Suprapubic skin (tissue), 4 donors: ENCODE measurements at regions not wholly inside any gene's neighbourhood (a gene's known extent, or its start where the extent isn't known, plus 50 kb on each side); places are given as distances from the start of the nearest gene placed in this dataset.

Experiments
- DNase-seq, 2 donors: peaks; one replicate each; pipeline ENCODE4 v3.0.0-alpha.2; 2019; ENCODE audit warnings: low spot score in 2 of 2
- H3K27ac ChIP-seq: fragments of 200-600 bp; sonication (generic); one replicate; pipeline ENCODE4 v1.5.1; 2019
- H3K27me3 ChIP-seq: fragments of 200-600 bp; sonication (generic); one replicate; pipeline ENCODE4 v1.5.1; 2019
- H3K36me3 ChIP-seq: fragments of 200-600 bp; sonication (generic); one replicate; pipeline ENCODE4 v1.5.1; 2019
- H3K4me1 ChIP-seq: fragments of 200-600 bp; sonication (generic); one replicate; pipeline ENCODE4 v1.5.1; 2019
- H3K4me3 ChIP-seq: fragments of 200-600 bp; sonication (generic); one replicate; pipeline ENCODE4 v1.5.1; 2019; ENCODE audit warnings: mild to moderate bottlenecking
- H3K9me3 ChIP-seq: fragments of 200-600 bp; sonication (generic); one replicate; pipeline ENCODE4 v1.5.1; 2019
- EP300 ChIP-seq: sonication (generic); formaldehyde crosslinking; IDR thresholded peaks from one replicate; pipeline ENCODE4 v1.6.1; 2017; ENCODE audit warnings: antibody characterized with exemption
- POLR2A ChIP-seq, 2 donors: fragments of 450-650 bp; IDR thresholded peaks; one replicate each; pipeline ENCODE4 v1.6.1; 2017; ENCODE audit warnings: antibody characterized with exemption in 2 of 2, mild to moderate bottlenecking in 2 of 2, moderate library complexity in 2 of 2
- POLR2AphosphoS5 ChIP-seq, 3 donors: sonication (generic); formaldehyde crosslinking; IDR thresholded peaks; one replicate each; pipeline ENCODE4 v1.6.1; 2017; ENCODE audit warnings: antibody characterized with exemption in 3 of 3
- WGBS: methylation state at CpG from one replicate; pipeline ENCODE4 v1.1.5; 2018; 5-methylcytosine and 5-hydroxymethylcytosine counted together
- TF ChIP-seq, protein P1 (sequence below), 2 donors: fragments of 200-600 bp in 1 of 2; fragments of 450-650 bp in 1 of 2; sonication (generic) in 1 of 2; IDR thresholded peaks; one replicate each; pipeline ENCODE4 v1.5.1; 2016 to 2019; ENCODE audit warnings: antibody characterized with exemption in 2 of 2, mild to moderate bottlenecking in 1 of 2, moderate library complexity in 1 of 2

DNA sequence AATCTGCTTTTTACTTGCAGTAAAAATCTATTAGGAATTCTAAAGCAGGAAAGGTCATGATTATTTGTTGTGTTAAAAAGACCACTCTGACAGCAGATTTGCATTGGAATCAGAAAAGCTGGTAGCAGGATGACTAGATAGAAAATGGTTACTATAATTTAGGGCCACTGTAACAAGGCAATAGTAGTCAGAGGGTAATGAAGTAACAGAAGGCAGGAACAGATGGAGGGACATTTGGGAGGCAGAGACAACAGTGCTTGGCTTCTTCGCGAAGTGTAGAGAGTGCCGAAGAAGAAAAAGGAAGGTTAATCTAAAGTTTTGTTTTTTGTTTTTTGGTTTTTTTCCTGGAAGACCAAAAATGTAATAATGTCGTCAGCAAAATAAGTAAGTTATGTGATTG, 129.8 kb upstream of the SLC5A12 start:
- Histone ChIP-seq H3K36me3 (no peaks in the 10 kb centered on the region), H3K27me3 (no peaks in the 10 kb centered on the region), H3K9me3 (no peaks in the 10 kb centered on the region), H3K4me3 (no peak overlapping the region), H3K27ac (no peak overlapping the region), H3K4me1 (peaks cover 25% of the 10 kb centered on the region)
- no peak for TF ChIP-seq POLR2A (IDR thresholded peaks at IDR 0.05)
- TF ChIP-seq, protein P1, sequence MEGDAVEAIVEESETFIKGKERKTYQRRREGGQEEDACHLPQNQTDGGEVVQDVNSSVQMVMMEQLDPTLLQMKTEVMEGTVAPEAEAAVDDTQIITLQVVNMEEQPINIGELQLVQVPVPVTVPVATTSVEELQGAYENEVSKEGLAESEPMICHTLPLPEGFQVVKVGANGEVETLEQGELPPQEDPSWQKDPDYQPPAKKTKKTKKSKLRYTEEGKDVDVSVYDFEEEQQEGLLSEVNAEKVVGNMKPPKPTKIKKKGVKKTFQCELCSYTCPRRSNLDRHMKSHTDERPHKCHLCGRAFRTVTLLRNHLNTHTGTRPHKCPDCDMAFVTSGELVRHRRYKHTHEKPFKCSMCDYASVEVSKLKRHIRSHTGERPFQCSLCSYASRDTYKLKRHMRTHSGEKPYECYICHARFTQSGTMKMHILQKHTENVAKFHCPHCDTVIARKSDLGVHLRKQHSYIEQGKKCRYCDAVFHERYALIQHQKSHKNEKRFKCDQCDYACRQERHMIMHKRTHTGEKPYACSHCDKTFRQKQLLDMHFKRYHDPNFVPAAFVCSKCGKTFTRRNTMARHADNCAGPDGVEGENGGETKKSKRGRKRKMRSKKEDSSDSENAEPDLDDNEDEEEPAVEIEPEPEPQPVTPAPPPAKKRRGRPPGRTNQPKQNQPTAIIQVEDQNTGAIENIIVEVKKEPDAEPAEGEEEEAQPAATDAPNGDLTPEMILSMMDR (IDR thresholded peaks at IDR 0.05) = no peak
- no peak for TF ChIP-seq EP300
- TF ChIP-seq POLR2AphosphoS5 (IDR thresholded peaks at IDR 0.05) = no peak
- DNase-seq = no peak
- 94% methylated on average over 4 of the region's 4 CpGs for WGBS

DNA sequence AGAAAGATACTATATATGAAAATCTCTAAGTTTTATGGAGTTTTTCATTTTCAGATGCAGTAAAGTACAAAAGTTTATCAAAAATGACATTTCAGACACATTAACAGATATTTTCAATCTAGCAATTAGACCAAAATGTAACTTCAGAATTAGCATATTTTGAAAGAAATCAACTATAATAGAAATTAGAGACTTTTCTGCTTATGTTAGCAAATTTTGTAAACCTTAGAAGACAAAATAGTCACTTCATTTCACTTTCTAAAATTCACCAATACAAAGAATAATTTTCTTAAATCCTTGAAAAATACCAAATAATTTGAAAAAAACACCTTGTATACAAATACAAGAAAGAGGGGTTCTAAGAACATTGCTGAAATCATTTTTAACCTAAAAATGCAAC, 135.8 kb upstream of the FIBIN start:
- Histone ChIP-seq H3K27ac (no peak overlapping the region), H3K27me3 (no peaks in the 10 kb centered on the region), H3K36me3 (no peaks in the 10 kb centered on the region), H3K4me3 (no peak overlapping the region), H3K9me3 (no peaks in the 10 kb centered on the region), H3K4me1 (no peaks in the 10 kb centered on the region)
- DNase-seq = no peak
- TF ChIP-seq POLR2A (IDR thresholded peaks at IDR 0.05) = no peak
- TF ChIP-seq POLR2AphosphoS5 (IDR thresholded peaks at IDR 0.05) = no peak

DNA sequence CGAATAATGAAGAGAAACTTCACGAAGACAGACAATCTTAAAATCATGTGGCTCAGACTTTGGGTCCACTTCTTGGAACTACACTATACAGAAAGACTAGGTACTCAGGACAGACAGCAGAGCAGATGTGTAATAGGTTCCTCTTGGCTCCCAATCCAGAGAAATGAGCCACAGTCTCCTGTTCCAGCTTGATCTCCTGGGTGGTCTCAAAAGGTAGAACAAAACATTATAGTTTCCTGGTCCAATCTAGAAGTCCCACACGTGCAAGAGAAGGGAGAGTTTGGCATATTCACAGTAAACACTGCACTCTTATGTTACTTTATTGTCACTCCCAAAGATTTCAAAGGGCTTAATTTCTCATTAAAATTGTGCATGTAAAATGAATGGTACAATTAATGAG, 134.5 kb upstream of the FIBIN start:
- 77% methylated on average over 3 of the region's 3 CpGs for WGBS

DNA sequence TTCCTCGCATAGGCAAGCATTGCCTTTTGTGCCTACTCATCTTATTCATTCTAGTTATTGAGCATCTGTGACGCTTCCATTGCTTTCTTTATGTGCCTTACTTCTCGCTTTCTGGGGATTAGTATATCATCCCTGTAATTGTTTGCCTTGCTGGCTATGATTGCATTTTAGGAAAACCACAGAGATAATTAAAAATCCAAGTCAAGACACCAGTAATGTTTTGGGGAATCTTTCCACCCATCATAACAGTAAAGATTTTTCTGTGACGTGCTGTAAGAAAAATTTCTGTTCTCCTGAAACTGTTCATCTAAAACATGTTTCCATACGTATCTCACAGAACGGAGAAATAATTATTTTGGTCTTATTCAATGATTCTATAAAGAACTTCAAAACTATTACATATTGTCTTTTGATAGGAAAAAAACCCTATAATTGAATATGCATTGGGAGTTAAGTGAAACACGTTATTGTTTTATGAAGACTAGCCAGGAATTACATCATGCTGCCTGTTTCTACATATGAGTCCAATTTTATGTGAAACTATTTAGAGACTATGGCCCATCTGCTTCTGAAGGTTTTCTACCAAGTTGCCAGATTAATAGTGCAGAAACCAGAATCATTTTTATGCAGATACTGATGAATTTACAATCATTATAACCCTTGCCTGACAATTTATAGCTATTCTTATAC, 133.7 kb upstream of the FIBIN start:
- no peak for DNase-seq
- Histone ChIP-seq H3K27ac (no peak overlapping the region), H3K27me3 (no peaks in the 10 kb centered on the region), H3K4me1 (no peaks in the 10 kb centered on the region), H3K9me3 (no peaks in the 10 kb centered on the region), H3K4me3 (no peak overlapping the region), H3K36me3 (no peaks in the 10 kb centered on the region)
- 78% methylated on average over 7 of the region's 7 CpGs for WGBS
- no peak for TF ChIP-seq EP300
- TF ChIP-seq POLR2A (IDR thresholded peaks at IDR 0.05) = no peak
- TF ChIP-seq, protein P1 (IDR thresholded peaks at IDR 0.05) = no peak
- no peak for TF ChIP-seq POLR2AphosphoS5 (IDR thresholded peaks at IDR 0.05)

More for the DNA sequence above, 134.5 kb upstream of the FIBIN start:
- DNase-seq = no peak
- Histone ChIP-seq H3K36me3 (no peaks in the 10 kb centered on the region), H3K4me3 (no peak overlapping the region), H3K27me3 (no peaks in the 10 kb centered on the region), H3K27ac (no peak overlapping the region), H3K4me1 (no peaks in the 10 kb centered on the region), H3K9me3 (no peaks in the 10 kb centered on the region)
- TF ChIP-seq POLR2AphosphoS5 (IDR thresholded peaks at IDR 0.05) = no peak
- TF ChIP-seq EP300 = no peak
- TF ChIP-seq, protein P1 (IDR thresholded peaks at IDR 0.05) = no peak
- TF ChIP-seq POLR2A (IDR thresholded peaks at IDR 0.05) = no peak

DNA sequence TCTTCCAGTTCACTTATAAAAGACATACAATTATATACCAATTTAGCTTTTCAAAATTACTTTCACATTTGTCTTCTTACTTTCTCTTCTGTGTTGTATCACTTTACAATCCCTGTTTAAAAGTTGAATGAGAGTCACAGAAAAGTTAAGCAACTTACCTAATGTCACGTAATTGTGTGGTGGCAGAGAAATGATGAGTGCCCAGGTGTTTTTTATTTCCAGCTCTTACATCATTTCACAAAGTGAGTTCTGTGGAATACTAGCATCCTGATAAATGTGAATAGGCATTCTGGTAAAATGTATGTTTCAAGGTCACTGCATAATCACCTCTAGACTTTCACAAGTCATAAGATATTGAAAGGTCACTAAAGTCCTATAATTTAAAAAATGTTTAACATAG, 133.0 kb upstream of the FIBIN start:
- no peaks in the 10 kb centered on the region for H3K9me3 ChIP-seq
- H3K36me3 ChIP-seq = no peaks in the 10 kb centered on the region
- no peak overlapping the region for H3K4me3 ChIP-seq
- no peak for DNase-seq
- H3K27ac ChIP-seq = no peak overlapping the region
- 87% methylated on average over 1 of the region's 1 CpG for WGBS
- no peaks in the 10 kb centered on the region for H3K27me3 ChIP-seq
- H3K4me1 ChIP-seq = no peaks in the 10 kb centered on the region
- no peak for TF ChIP-seq EP300
- no peak for TF ChIP-seq POLR2AphosphoS5 (IDR thresholded peaks at IDR 0.05)
- TF ChIP-seq, protein P1 (IDR thresholded peaks at IDR 0.05) = no peak
- TF ChIP-seq POLR2A (IDR thresholded peaks at IDR 0.05) = no peak

DNA sequence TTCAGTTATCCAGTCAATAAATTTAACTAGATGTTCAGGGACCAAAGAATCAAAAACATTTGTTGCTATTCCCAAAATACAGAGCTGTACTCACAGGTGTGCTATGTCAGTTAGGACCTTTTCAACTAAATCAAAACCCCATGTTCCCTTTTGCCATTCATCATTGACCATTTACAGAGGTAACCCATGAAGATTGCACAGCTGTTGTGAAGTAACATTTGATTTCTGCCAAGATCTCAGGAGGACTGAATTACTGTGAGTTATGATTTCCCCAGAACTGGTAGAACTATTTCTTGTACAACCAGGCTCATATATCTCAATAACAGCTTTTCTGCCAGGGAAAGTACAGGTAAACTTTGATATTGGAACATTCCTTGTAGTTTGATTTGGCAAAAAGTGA, 131.1 kb upstream of the FIBIN start:
- DNase-seq = no peak
- Histone ChIP-seq H3K9me3 (no peaks in the 10 kb centered on the region), H3K36me3 (no peaks in the 10 kb centered on the region), H3K27me3 (no peaks in the 10 kb centered on the region), H3K4me1 (no peaks in the 10 kb centered on the region), H3K4me3 (no peak overlapping the region), H3K27ac (no peak overlapping the region)
- TF ChIP-seq, protein P1 (IDR thresholded peaks at IDR 0.05) = no peak
- TF ChIP-seq POLR2AphosphoS5 (IDR thresholded peaks at IDR 0.05) (no peak), POLR2A (IDR thresholded peaks at IDR 0.05) (no peak), EP300 (no peak)
